Upper lobe of left lung (tissue), 6 donors: ENCODE measurements at regions not wholly inside any gene's neighbourhood (a gene's known extent, or its start where the extent isn't known, plus 50 kb on each side); places are given as distances from the start of the nearest gene placed in this dataset.

ENCODE experiments used
- ATAC-seq, 2 donors: fragments of 200-7000 bp; cut with Tn5 transposase; one replicate each; pipeline ENCODE4 v1.9.1; 2022; ENCODE audit warnings: mild to moderate bottlenecking in 2 of 2, moderate library complexity in 2 of 2; ENCODE audit not compliant: low FRiP score in 2 of 2
- DNase-seq, 2 donors: peaks; one replicate each; pipeline ENCODE4 v3.0.0-alpha.2; 2019 to 2020
- H3K27ac ChIP-seq, 4 donors: fragments of 200-600 bp; sonication (generic); one replicate each; pipeline ENCODE4 v1.5.1; 2016 to 2019
- H3K27me3 ChIP-seq, 4 donors: fragments of 200-600 bp; sonication (generic); one replicate each; pipeline ENCODE4 v1.5.1; 2017 to 2019
- H3K36me3 ChIP-seq, 4 donors: fragments of 200-600 bp; sonication (generic); one replicate each; pipeline ENCODE4 v1.5.1; 2016 to 2019
- H3K4me1 ChIP-seq, 4 donors: fragments of 200-600 bp; sonication (generic); one replicate each; pipeline ENCODE4 v1.5.1; 2018 to 2019
- H3K4me3 ChIP-seq, 4 donors: fragments of 200-600 bp; sonication (generic); one replicate each; pipeline ENCODE4 v1.5.1; 2017 to 2019; ENCODE audit warnings: mild to moderate bottlenecking in 2 of 4, moderate library complexity in 1 of 4
- H3K9me3 ChIP-seq, 4 donors: fragments of 200-600 bp; sonication (generic); one replicate each; pipeline ENCODE4 v1.5.1; 2018 to 2019
- EP300 ChIP-seq, 4 donors: sonication (generic); formaldehyde crosslinking; IDR thresholded peaks; one replicate each; pipeline ENCODE4 v1.5.1; 2017; ENCODE audit warnings: antibody characterized with exemption in 4 of 4, control low read depth in 2 of 4
- POLR2A ChIP-seq, 4 donors: fragments of 450-650 bp; IDR thresholded peaks; one replicate each; pipeline ENCODE4 v1.5.1; 2016 to 2017; ENCODE audit warnings: antibody characterized with exemption in 4 of 4, mild to moderate bottlenecking in 2 of 4
- POLR2AphosphoS5 ChIP-seq, 2 donors: sonication (generic); formaldehyde crosslinking; IDR thresholded peaks; one replicate each; pipeline ENCODE4 v1.5.1; 2017; ENCODE audit warnings: antibody characterized with exemption in 2 of 2
- WGBS, 2 donors: methylation state at CpG; one replicate each; pipeline ENCODE4 v1.1.5; 2017 to 2018; 5-methylcytosine and 5-hydroxymethylcytosine counted together
- TF ChIP-seq, protein P1 (sequence below), 6 experiments: fragments of 450-650 bp in 4 of 6; fragments of 200-600 bp in 2 of 6; sonication (generic) in 2 of 6; IDR thresholded peaks; one replicate each; pipeline ENCODE4 v1.5.1; 2016 to 2019; ENCODE audit warnings: antibody characterized with exemption in 6 of 6
- donor health status: DM: no; HTN: no; CAD: no; lungs with moderate emphysema.
- donor health status: DM: no; HTN: yes; CAD: no; lungs with severe emphysema.

DNA sequence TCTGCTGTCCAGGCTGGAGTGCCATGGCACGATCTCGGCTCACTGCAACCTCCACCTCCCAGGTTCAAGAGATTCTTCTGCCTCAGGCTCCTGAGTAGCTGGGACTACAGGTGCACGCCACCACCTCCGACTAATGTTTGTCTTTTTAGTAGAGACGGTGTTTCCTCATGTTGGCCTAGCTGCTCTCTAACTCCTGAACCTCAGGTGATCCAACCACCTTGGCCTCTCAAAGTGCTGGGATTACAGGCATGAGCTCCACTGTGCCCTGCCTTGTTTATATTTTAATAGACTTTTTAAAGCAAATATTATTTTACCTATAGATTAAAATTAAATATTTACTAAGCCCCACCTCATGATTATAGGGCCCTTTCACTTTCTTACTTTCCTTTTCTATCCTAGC lies 483.2 kb upstream of the EPHA7 start:
- no peaks in the 10 kb centered on the region for H3K27me3 ChIP-seq
- DNase-seq = no peak
- no peak overlapping the region for H3K4me3 ChIP-seq
- H3K27ac ChIP-seq = no peak overlapping the region
- no peak for ATAC-seq
- no peaks in the 10 kb centered on the region for H3K9me3 ChIP-seq
- H3K36me3 ChIP-seq = no peaks in the 10 kb centered on the region
- TF ChIP-seq EP300 (IDR thresholded peaks at IDR 0.05) (no peak), POLR2A (IDR thresholded peaks at IDR 0.05) (no peak), POLR2AphosphoS5 (IDR thresholded peaks at IDR 0.05) (no peak)
- TF ChIP-seq, protein P1, sequence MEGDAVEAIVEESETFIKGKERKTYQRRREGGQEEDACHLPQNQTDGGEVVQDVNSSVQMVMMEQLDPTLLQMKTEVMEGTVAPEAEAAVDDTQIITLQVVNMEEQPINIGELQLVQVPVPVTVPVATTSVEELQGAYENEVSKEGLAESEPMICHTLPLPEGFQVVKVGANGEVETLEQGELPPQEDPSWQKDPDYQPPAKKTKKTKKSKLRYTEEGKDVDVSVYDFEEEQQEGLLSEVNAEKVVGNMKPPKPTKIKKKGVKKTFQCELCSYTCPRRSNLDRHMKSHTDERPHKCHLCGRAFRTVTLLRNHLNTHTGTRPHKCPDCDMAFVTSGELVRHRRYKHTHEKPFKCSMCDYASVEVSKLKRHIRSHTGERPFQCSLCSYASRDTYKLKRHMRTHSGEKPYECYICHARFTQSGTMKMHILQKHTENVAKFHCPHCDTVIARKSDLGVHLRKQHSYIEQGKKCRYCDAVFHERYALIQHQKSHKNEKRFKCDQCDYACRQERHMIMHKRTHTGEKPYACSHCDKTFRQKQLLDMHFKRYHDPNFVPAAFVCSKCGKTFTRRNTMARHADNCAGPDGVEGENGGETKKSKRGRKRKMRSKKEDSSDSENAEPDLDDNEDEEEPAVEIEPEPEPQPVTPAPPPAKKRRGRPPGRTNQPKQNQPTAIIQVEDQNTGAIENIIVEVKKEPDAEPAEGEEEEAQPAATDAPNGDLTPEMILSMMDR (IDR thresholded peaks at IDR 0.05) = no peak
- no peaks in the 10 kb centered on the region for H3K4me1 ChIP-seq
- WGBS, 2 donors = 88 to 90% methylated on average over 5 of the region's 5 CpGs

DNA sequence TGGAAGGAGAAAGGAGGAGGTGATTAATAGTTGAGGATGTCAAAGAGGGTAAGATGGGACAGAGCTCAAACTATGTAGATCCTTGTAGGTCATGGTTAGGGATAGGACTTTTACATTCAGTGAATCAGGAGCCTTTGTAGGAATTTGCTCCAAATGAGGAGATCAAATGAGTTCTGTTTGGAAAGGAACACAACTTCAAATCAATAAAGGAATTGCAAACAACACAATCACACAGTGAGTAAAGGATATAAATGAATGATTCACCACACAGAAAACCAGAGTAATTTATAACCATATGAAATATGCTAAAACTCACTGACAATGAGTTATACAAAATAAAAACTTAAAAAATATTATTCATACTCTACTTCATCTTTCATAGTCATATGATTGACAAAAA lies 480.8 kb upstream of the EPHA7 start:
- no peaks in the 10 kb centered on the region for H3K27me3 ChIP-seq
- H3K36me3 ChIP-seq = no peaks in the 10 kb centered on the region
- no peaks in the 10 kb centered on the region for H3K4me1 ChIP-seq
- no peak for ATAC-seq
- TF ChIP-seq POLR2AphosphoS5 (IDR thresholded peaks at IDR 0.05) (no peak), EP300 (IDR thresholded peaks at IDR 0.05) (no peak), POLR2A (IDR thresholded peaks at IDR 0.05) (no peak)
- TF ChIP-seq, protein P1 (IDR thresholded peaks at IDR 0.05) = no peak
- H3K9me3 ChIP-seq = no peaks in the 10 kb centered on the region
- no peak overlapping the region for H3K27ac ChIP-seq
- H3K4me3 ChIP-seq = no peak overlapping the region
- DNase-seq = no peak

DNA sequence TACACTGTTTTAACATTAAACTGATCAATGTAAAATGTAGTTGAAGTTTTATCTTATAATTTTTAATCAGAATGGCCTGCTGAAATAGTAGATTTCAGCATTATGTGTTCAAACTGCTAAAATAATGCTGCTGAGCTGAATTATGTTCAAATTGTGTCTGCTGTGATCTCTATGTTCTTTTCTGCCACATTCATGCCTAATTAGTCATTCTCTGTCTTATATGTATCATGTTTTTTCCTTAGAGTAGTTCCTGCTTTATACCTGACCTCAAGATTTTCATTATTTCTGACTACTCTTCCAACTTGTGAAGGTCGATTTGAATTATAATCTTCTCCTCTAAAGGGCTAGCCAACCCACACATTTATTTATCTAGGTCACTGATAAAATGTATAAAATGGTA lies 476.7 kb upstream of the EPHA7 start:
- H3K4me1 ChIP-seq = no peaks in the 10 kb centered on the region
- ATAC-seq (no peak), DNase-seq (no peak)
- no peak overlapping the region for H3K4me3 ChIP-seq
- no peaks in the 10 kb centered on the region for H3K9me3 ChIP-seq
- TF ChIP-seq POLR2AphosphoS5 (IDR thresholded peaks at IDR 0.05) (no peak), POLR2A (IDR thresholded peaks at IDR 0.05) (no peak), EP300 (IDR thresholded peaks at IDR 0.05) (no peak)
- TF ChIP-seq, protein P1 (IDR thresholded peaks at IDR 0.05) = no peak
- H3K36me3 ChIP-seq = no peaks in the 10 kb centered on the region
- 75 to 80% methylated on average over 1 of the region's 1 CpG for WGBS, 2 donors
- no peak overlapping the region for H3K27ac ChIP-seq
- H3K27me3 ChIP-seq = no peaks in the 10 kb centered on the region

DNA sequence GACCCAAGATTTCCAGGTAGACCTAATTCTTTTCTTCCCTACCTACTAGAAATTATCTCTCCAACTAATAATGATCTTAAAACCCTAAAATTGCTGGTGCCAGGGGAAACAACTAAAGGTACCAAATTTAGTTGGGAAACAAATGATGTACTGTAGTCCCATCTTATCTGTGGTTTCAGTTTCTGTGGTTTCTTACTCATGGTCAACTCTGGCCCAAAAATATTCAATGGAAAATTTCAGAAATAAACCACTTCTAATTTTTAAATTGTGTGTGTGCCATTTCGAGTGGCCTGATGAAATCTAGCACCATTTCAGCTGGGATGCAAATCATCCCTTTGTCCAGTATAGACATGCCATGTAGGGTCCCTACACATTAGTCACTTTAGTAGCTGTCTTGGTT lies 475.2 kb upstream of the EPHA7 start:
- Histone ChIP-seq H3K9me3 (no peaks in the 10 kb centered on the region), H3K27me3 (no peaks in the 10 kb centered on the region), H3K27ac (no peak overlapping the region), H3K4me3 (no peak overlapping the region), H3K4me1 (no peaks in the 10 kb centered on the region), H3K36me3 (no peaks in the 10 kb centered on the region)
- no peak for TF ChIP-seq POLR2A (IDR thresholded peaks at IDR 0.05)
- TF ChIP-seq EP300 (IDR thresholded peaks at IDR 0.05) = no peak
- TF ChIP-seq, protein P1 (IDR thresholded peaks at IDR 0.05) = no peak
- TF ChIP-seq POLR2AphosphoS5 (IDR thresholded peaks at IDR 0.05) = no peak
- DNase-seq (no peak), ATAC-seq (no peak)
- WGBS, 2 donors = 63 to 70% methylated on average over 1 of the region's 1 CpG

DNA sequence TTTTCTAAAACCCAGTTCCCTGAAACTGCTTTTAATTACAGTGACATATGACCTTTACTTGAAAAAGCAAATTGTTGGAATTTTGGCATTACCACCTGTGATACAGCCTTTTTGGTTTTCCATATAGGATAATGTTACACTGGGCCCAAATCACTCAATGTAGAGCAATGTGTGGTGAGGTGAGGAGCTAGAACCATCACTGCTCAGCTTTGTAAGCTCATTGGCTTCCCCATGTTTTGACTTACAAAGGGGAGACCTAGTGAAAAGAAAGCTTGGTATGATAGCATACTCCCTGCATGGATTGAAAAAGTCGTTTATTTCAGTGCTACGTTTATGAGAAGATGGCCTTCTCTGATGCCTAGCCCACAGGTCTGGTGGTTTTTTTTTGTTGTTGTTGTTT lies 470.4 kb upstream of the EPHA7 start:
- H3K9me3 ChIP-seq = no peaks in the 10 kb centered on the region
- TF ChIP-seq EP300 (IDR thresholded peaks at IDR 0.05) = no peak
- TF ChIP-seq, protein P1 (IDR thresholded peaks at IDR 0.05) = no peak
- no peak for TF ChIP-seq POLR2A (IDR thresholded peaks at IDR 0.05)
- no peak for TF ChIP-seq POLR2AphosphoS5 (IDR thresholded peaks at IDR 0.05)
- no peaks in the 10 kb centered on the region for H3K27me3 ChIP-seq
- no peak for DNase-seq
- WGBS, 2 donors = 68 to 85% methylated on average over 2 of the region's 2 CpGs
- H3K36me3 ChIP-seq = no peaks in the 10 kb centered on the region
- H3K4me3 ChIP-seq = no peak overlapping the region
- no peak for ATAC-seq
- no peaks in the 10 kb centered on the region for H3K4me1 ChIP-seq
- no peak overlapping the region for H3K27ac ChIP-seq
